ENCODE measurements at regions not wholly inside any gene's neighbourhood (a gene's known extent, or its start where the extent isn't known, plus 50 kb on each side); places are given as distances from the start of the nearest gene placed in this dataset.

- H3K27ac ChIP-seq: no peak overlapping the region
- no peak overlapping the region for H3K4me3 ChIP-seq
- H3K27me3 ChIP-seq: no peaks in the 10 kb centered on the region
- no peaks in the 10 kb centered on the region for H3K9me3 ChIP-seq
- intact Hi-C loops (cut with DNase I; ENCODE audit: low total_unique reads) (no loop called here), in situ Hi-C loops (cut with MboI; ENCODE audit: low pct_ligation_motif_present in 1 of 4, low pct_unique_long_range_greater_than_20kb in 1 of 4, low sequenced_read_pairs in 3 of 4) (no loop called here)
- H3K4me1 ChIP-seq: no peaks in the 10 kb centered on the region
- no peaks in the 10 kb centered on the region for H3K36me3 ChIP-seq
- TF ChIP-seq POLR2A (IDR thresholded peaks at IDR 0.05) (no peak), EP300 (IDR thresholded peaks at IDR 0.05; ENCODE audit: low read depth) (no peak), POLR2AphosphoS5 (IDR thresholded peaks at IDR 0.05) (no peak), CTCF (IDR thresholded peaks at IDR 0.05) (no peak)
- DNase-seq: no peak
These were observed 54.9 kb upstream of the ZBTB18 start for GRCh38 chr1:243996223-243996622.

GRCh38 chr1:243991650-243992049, 59.4 kb upstream of the ZBTB18 start:
- no peak overlapping the region for H3K4me3 ChIP-seq
- TF ChIP-seq EP300 (IDR thresholded peaks at IDR 0.05; ENCODE audit: low read depth): no peak
- TF ChIP-seq POLR2AphosphoS5 (IDR thresholded peaks at IDR 0.05): no peak
- no peak for TF ChIP-seq POLR2A (IDR thresholded peaks at IDR 0.05)
- TF ChIP-seq CTCF (IDR thresholded peaks at IDR 0.05): no peak
- no peak overlapping the region for H3K27ac ChIP-seq
- H3K27me3 ChIP-seq: no peaks in the 10 kb centered on the region
- in situ Hi-C loops (cut with MboI; ENCODE audit: low pct_ligation_motif_present in 1 of 4, low pct_unique_long_range_greater_than_20kb in 1 of 4, low sequenced_read_pairs in 3 of 4) (no loop called here), intact Hi-C loops (cut with DNase I; ENCODE audit: low total_unique reads) (no loop called here)
- no peaks in the 10 kb centered on the region for H3K4me1 ChIP-seq
- no peaks in the 10 kb centered on the region for H3K36me3 ChIP-seq
- DNase-seq: no peak
- no peaks in the 10 kb centered on the region for H3K9me3 ChIP-seq
- 34% methylated on average over 3 of the region's 3 CpGs; no CpG with 5 or more reads in 1 of the 2 donors for WGBS, 2 donors (ENCODE audit: low coverage in 1 of 2)

GRCh38 chr1:243984788-243985187, 66.3 kb upstream of the ZBTB18 start:
- Histone ChIP-seq H3K27ac (no peak overlapping the region), H3K27me3 (no peaks in the 10 kb centered on the region), H3K36me3 (no peaks in the 10 kb centered on the region), H3K4me1 (no peaks in the 10 kb centered on the region), H3K9me3 (no peaks in the 10 kb centered on the region), H3K4me3 (no peak overlapping the region)
- intact Hi-C loops (cut with DNase I; ENCODE audit: low total_unique reads): no loop called here
- TF ChIP-seq POLR2A (IDR thresholded peaks at IDR 0.05) (no peak), EP300 (IDR thresholded peaks at IDR 0.05; ENCODE audit: low read depth) (no peak), POLR2AphosphoS5 (IDR thresholded peaks at IDR 0.05) (no peak)
- no peak for DNase-seq
- in situ Hi-C loops (cut with MboI; ENCODE audit: low pct_ligation_motif_present in 1 of 4, low pct_unique_long_range_greater_than_20kb in 1 of 4, low sequenced_read_pairs in 3 of 4): no loop called here
- WGBS, 2 donors (ENCODE audit: low coverage in 1 of 2): 85 to 93% methylated on average over 4 to 10 of the region's 10 CpGs

- no peaks in the 10 kb centered on the region for H3K4me1 ChIP-seq
- H3K27me3 ChIP-seq: no peaks in the 10 kb centered on the region
- in situ Hi-C loops (cut with MboI; ENCODE audit: low pct_ligation_motif_present in 1 of 4, low pct_unique_long_range_greater_than_20kb in 1 of 4, low sequenced_read_pairs in 3 of 4): no loop called here
- no peak for DNase-seq
- no peak for TF ChIP-seq POLR2A (IDR thresholded peaks at IDR 0.05)
- no peak for TF ChIP-seq POLR2AphosphoS5 (IDR thresholded peaks at IDR 0.05)
- TF ChIP-seq EP300 (IDR thresholded peaks at IDR 0.05; ENCODE audit: low read depth): no peak
- TF ChIP-seq CTCF (IDR thresholded peaks at IDR 0.05): no peak
- no peaks in the 10 kb centered on the region for H3K36me3 ChIP-seq
- intact Hi-C loops (cut with DNase I; ENCODE audit: low total_unique reads): no loop called here
- no peaks in the 10 kb centered on the region for H3K9me3 ChIP-seq
- no peak overlapping the region for H3K27ac ChIP-seq
- WGBS, 2 donors (ENCODE audit: low coverage in 1 of 2): 23 to 62% methylated on average over 4 to 7 of the region's 7 CpGs
- no peak overlapping the region for H3K4me3 ChIP-seq
These were observed 68.5 kb upstream of the ZBTB18 start for GRCh38 chr1:243982447-243983018.

- Histone ChIP-seq H3K4me3 (no peak overlapping the region), H3K4me1 (no peaks in the 10 kb centered on the region), H3K36me3 (no peaks in the 10 kb centered on the region), H3K27ac (no peak overlapping the region), H3K27me3 (no peaks in the 10 kb centered on the region), H3K9me3 (no peaks in the 10 kb centered on the region)
- intact Hi-C loops (cut with DNase I; ENCODE audit: low total_unique reads): no loop called here
- TF ChIP-seq POLR2A (IDR thresholded peaks at IDR 0.05) (no peak), POLR2AphosphoS5 (IDR thresholded peaks at IDR 0.05) (no peak), EP300 (IDR thresholded peaks at IDR 0.05; ENCODE audit: low read depth) (no peak), CTCF (IDR thresholded peaks at IDR 0.05) (no peak)
- in situ Hi-C loops (cut with MboI; ENCODE audit: low pct_ligation_motif_present in 1 of 4, low pct_unique_long_range_greater_than_20kb in 1 of 4, low sequenced_read_pairs in 3 of 4): no loop called here
- WGBS, 2 donors (ENCODE audit: low coverage in 1 of 2): 83 to 89% methylated on average over 3 of the region's 3 CpGs
- no peak for DNase-seq
These were observed 70.6 kb upstream of the ZBTB18 start for GRCh38 chr1:243980471-243980870.
